ENCODE measurements at regions not wholly inside any gene's neighbourhood (a gene's known extent, or its start where the extent isn't known, plus 50 kb on each side); places are given as distances from the start of the nearest gene placed in this dataset.
"Not testable (repeated sequence)": the region's sequence is repeated elsewhere in the genome, so short reads cannot be mapped to it uniquely, and the experiment has no call there.

- DNase-seq (ENCODE audit: low spot score) = no peak
These were observed 137.5 kb downstream of the CCDC71L start for GRCh38 chr7:106523482-106523881.

- no peak for DNase-seq (ENCODE audit: low spot score)
These were observed 138.3 kb downstream of the CCDC71L start for GRCh38 chr7:106522696-106523095.

GRCh38 chr7:106521541-106521940 lies 139.4 kb downstream of the CCDC71L start:
- no peak for DNase-seq (ENCODE audit: low spot score)

GRCh38 chr7:106520962-106521514 lies 139.9 kb downstream of the CCDC71L start:
- DNase-seq (ENCODE audit: low spot score) = no peak

- no peak for DNase-seq (ENCODE audit: low spot score)
These were observed 142.0 kb downstream of the CCDC71L start for GRCh38 chr7:106518967-106519366.

- no peak for DNase-seq (ENCODE audit: low spot score)
These were observed 142.7 kb downstream of the CCDC71L start for GRCh38 chr7:106518239-106518638.

- DNase-seq (ENCODE audit: low spot score) = no peak
These were observed 143.4 kb downstream of the CCDC71L start for GRCh38 chr7:106517508-106517907.

- no peak for DNase-seq (ENCODE audit: low spot score)
These were observed 145.6 kb downstream of the CCDC71L start for GRCh38 chr7:106515321-106515720.

GRCh38 chr7:106514881-106515280 lies 146.1 kb downstream of the CCDC71L start:
- no peak for DNase-seq (ENCODE audit: low spot score)

- DNase-seq (ENCODE audit: low spot score) = no peak
These were observed 148.7 kb downstream of the CCDC71L start for GRCh38 chr7:106512217-106512616.

GRCh38 chr7:106504645-106505044 lies 156.3 kb downstream of the CCDC71L start:
- no peak for DNase-seq (ENCODE audit: low spot score)

- DNase-seq (ENCODE audit: low spot score) = no peak
These were observed 156.8 kb downstream of the CCDC71L start for GRCh38 chr7:106504207-106504606.

GRCh38 chr7:106503626-106504025 lies 157.3 kb downstream of the CCDC71L start:
- no peak for DNase-seq (ENCODE audit: low spot score)

- no peak for DNase-seq (ENCODE audit: low spot score)
These were observed 159.1 kb downstream of the CCDC71L start for GRCh38 chr7:106501605-106502580.

GRCh38 chr7:106499897-106500296 lies 161.1 kb downstream of the CCDC71L start:
- DNase-seq (ENCODE audit: low spot score) = no peak

GRCh38 chr7:106498005-106498404 lies 163.0 kb downstream of the CCDC71L start:
- DNase-seq (ENCODE audit: low spot score) = not testable (repeated sequence)

- DNase-seq (ENCODE audit: low spot score) = no peak
These were observed 167.8 kb downstream of the CCDC71L start for GRCh38 chr7:106493041-106493731.

- no peak for DNase-seq (ENCODE audit: low spot score)
These were observed 172.5 kb downstream of the CCDC71L start for GRCh38 chr7:106488465-106488864.

- no peak for DNase-seq (ENCODE audit: low spot score)
These were observed 173.1 kb downstream of the CCDC71L start for GRCh38 chr7:106487892-106488291.

- no peak for DNase-seq (ENCODE audit: low spot score)
These were observed 174.6 kb downstream of the CCDC71L start for GRCh38 chr7:106486331-106486730.

GRCh38 chr7:106485919-106486318 lies 175.0 kb downstream of the CCDC71L start:
- no peak for DNase-seq (ENCODE audit: low spot score)

- DNase-seq (ENCODE audit: low spot score) = no peak
These were observed 175.9 kb downstream of the CCDC71L start for GRCh38 chr7:106485031-106485551.

GRCh38 chr7:106484562-106484961 lies 176.4 kb downstream of the CCDC71L start:
- DNase-seq (ENCODE audit: low spot score) = no peak
